PC-3 (cell line): ENCODE measurements at regions not wholly inside any gene's neighbourhood (a gene's known extent, or its start where the extent isn't known, plus 50 kb on each side); places are given as distances from the start of the nearest gene placed in this dataset.

Source experiments
- ATAC-seq: fragments of 200-7000 bp; cut with Tn5 transposase; 2 replicates; pipeline ENCODE4 v1.9.1; 2020; ENCODE audit warnings: mild to moderate bottlenecking, moderate library complexity
- BruUV-seq: library from RNA; stranded (reverse); fragments of 400-500 nt; replicated peaks from 2 replicates; lab custom pipeline; 2021; lab: Mats Ljungman, UMichigan
- CTCF ChIA-PET: fragments of 300-600 bp; sonication (Branson Sonifier 250); formaldehyde crosslinking; loops from one replicate; lab custom pipeline; 2022; ENCODE audit warnings: antibody characterized with exemption; lab: Charles Lee
- POLR2A ChIA-PET: fragments of 300-600 bp; sonication (Branson Sonifier 250); formaldehyde crosslinking; loops from one replicate; lab custom pipeline; 2022; ENCODE audit warnings: antibody characterized with exemption; ENCODE audit not compliant: unreplicated experiment; lab: Charles Lee
- DNase-seq: peaks from one replicate; pipeline ENCODE4 v3.0.0-alpha.2; 2015
- H2AFZ ChIP-seq: fragments of 300-600 bp; sonication (generic); 2 replicates; pipeline ENCODE4 v1.6.0; 2016; ENCODE audit warnings: antibody characterized with exemption, low read length
- H3F3A ChIP-seq: fragments of 300-600 bp; sonication (generic); one replicate; pipeline ENCODE4 v1.6.0; 2017; ENCODE audit warnings: antibody characterized with exemption, low read length, control low read depth, mild to moderate bottlenecking; ENCODE audit not compliant: unreplicated experiment
- H3K27ac ChIP-seq: fragments of 300-600 bp; sonication (generic); 2 replicates; pipeline ENCODE4 v1.5.1; 2016; ENCODE audit warnings: mild to moderate bottlenecking, low read length
- H3K27me3 ChIP-seq: fragments of 300-600 bp; sonication (generic); 2 replicates; pipeline ENCODE4 v1.6.1; 2016; ENCODE audit warnings: low read length, mixed read lengths
- H3K36me3 ChIP-seq: fragments of 300-600 bp; sonication (generic); 2 replicates; pipeline ENCODE4 v1.6.1; 2016; ENCODE audit warnings: low read depth, mixed run types, low read length, mixed read lengths
- H3K4me1 ChIP-seq: fragments of 300-600 bp; sonication (generic); 2 replicates; pipeline ENCODE4 v1.5.1; 2016; ENCODE audit warnings: low read length; ENCODE audit not compliant: insufficient read depth
- H3K4me2 ChIP-seq: fragments of 300-600 bp; sonication (generic); 2 replicates; pipeline ENCODE4 v1.6.0; 2016; ENCODE audit warnings: low read length
- H3K4me3 ChIP-seq: fragments of 300-600 bp; sonication (generic); 2 replicates; pipeline ENCODE4 v1.5.1; 2016; ENCODE audit warnings: mild to moderate bottlenecking, low read length, mixed read lengths
- H3K79me2 ChIP-seq: fragments of 300-600 bp; sonication (generic); 2 replicates; pipeline ENCODE4 v1.6.1; 2017; ENCODE audit warnings: low read length, mixed read lengths
- H3K9ac ChIP-seq: fragments of 300-600 bp; sonication (generic); 2 replicates; pipeline ENCODE4 v1.6.0; 2016; ENCODE audit warnings: mild to moderate bottlenecking, low read length
- H3K9me2 ChIP-seq: fragments of 300-600 bp; sonication (generic); replicated peaks from 2 replicates; pipeline ENCODE4 v1.6.1; 2016; ENCODE audit warnings: mixed run types, low read length, mixed read lengths
- H3K9me3 ChIP-seq: fragments of 300-600 bp; sonication (generic); 2 replicates; pipeline ENCODE4 v1.6.1; 2016; ENCODE audit warnings: low read length, mixed read lengths
- H4K20me1 ChIP-seq: fragments of 300-600 bp; sonication (generic); 2 replicates; pipeline ENCODE4 v1.6.1; 2016; ENCODE audit warnings: low read length, mixed read lengths
- EZH2 ChIP-seq: fragments of 300-600 bp; sonication (generic); IDR thresholded peaks from one replicate; pipeline ENCODE4 v1.6.1; 2017; ENCODE audit warnings: antibody characterized with exemption, mild to moderate bottlenecking, low read length; ENCODE audit not compliant: unreplicated experiment
- EZH2phosphoT487 ChIP-seq: fragments of 300-600 bp; sonication (generic); IDR thresholded peaks from 2 replicates; pipeline ENCODE4 v1.6.1; 2018; ENCODE audit warnings: mild to moderate bottlenecking, antibody characterized with exemption, low read length, borderline replicate concordance
- intact Hi-C: fragments of 100-400 bp; cut with micrococcal nuclease; formaldehyde crosslinking; loops from 2 replicates; pipeline ENCODE4 v1.9.0; 2023
- TF ChIP-seq, protein P1 (sequence below): fragments of 300-600 bp; sonication (generic); conservative IDR thresholded peaks from 2 replicates; pipeline ENCODE4 v1.5.1; 2017; ENCODE audit warnings: antibody characterized with exemption, low read depth, mild to moderate bottlenecking, low read length

DNA sequence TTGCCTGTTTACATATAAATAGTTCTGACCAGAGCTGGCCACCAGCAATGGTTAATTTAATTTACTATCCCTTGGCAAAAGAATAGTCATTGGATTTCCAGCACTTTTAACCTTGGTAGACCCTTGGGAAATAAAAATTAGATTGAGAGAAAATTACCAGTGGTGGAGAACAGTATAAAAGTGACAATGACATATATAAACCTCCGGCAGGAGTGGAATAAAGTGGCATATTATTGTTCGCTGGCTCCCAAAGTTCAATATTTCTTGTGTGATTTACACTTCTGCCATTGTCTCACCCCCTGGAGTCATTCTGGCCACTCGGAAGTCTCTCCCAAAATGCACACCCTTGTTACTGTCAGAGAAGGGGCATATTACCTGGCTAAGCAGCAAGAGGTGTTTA is 347.7 kb downstream of the NPIPA8 start:
- H3K4me2 ChIP-seq: no peak overlapping the region
- no TSS peak for BruUV-seq
- no peak overlapping the region for H3K4me3 ChIP-seq
- H3K27me3 ChIP-seq: no peaks in the 10 kb centered on the region
- ChIA-PET POLR2A (no interaction called here), CTCF (no interaction called here)
- DNase-seq (no peak), ATAC-seq (no peak)
- no peaks in the 10 kb centered on the region for H3K9me2 ChIP-seq
- H3K9me3 ChIP-seq: no peaks in the 10 kb centered on the region
- TF ChIP-seq, protein P1, sequence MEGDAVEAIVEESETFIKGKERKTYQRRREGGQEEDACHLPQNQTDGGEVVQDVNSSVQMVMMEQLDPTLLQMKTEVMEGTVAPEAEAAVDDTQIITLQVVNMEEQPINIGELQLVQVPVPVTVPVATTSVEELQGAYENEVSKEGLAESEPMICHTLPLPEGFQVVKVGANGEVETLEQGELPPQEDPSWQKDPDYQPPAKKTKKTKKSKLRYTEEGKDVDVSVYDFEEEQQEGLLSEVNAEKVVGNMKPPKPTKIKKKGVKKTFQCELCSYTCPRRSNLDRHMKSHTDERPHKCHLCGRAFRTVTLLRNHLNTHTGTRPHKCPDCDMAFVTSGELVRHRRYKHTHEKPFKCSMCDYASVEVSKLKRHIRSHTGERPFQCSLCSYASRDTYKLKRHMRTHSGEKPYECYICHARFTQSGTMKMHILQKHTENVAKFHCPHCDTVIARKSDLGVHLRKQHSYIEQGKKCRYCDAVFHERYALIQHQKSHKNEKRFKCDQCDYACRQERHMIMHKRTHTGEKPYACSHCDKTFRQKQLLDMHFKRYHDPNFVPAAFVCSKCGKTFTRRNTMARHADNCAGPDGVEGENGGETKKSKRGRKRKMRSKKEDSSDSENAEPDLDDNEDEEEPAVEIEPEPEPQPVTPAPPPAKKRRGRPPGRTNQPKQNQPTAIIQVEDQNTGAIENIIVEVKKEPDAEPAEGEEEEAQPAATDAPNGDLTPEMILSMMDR: no peak
- no peak for TF ChIP-seq EZH2
- no peak for TF ChIP-seq EZH2phosphoT487
- no peaks in the 10 kb centered on the region for H4K20me1 ChIP-seq
- no peaks in the 10 kb centered on the region for H3K36me3 ChIP-seq
- no peaks in the 10 kb centered on the region for H3F3A ChIP-seq
- intact Hi-C loops: no loop called here
- H3K79me2 ChIP-seq: no peaks in the 10 kb centered on the region
- no peaks in the 10 kb centered on the region for H3K4me1 ChIP-seq
- no peak overlapping the region for H3K27ac ChIP-seq
- no peak overlapping the region for H3K9ac ChIP-seq
- H2AFZ ChIP-seq: no peak overlapping the region

DNA sequence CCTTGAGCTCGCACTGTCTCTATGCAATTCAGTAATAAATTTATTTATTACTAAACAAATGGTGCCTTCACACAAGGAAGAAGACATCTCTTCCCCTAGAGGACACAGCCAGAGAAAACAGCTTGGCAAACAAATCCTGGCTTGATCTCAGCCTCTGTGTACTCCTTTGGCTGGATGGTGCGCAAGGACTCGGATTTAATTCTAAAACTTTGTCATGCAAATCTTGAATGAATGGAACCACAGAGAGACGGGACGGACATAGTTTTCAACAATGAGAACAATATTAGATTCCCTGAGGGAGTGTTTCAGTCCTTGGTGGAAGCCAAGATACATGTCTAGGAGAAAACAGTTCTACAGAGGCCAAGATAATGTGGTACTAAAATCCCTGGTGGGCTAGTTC is 349.5 kb downstream of the NPIPA8 start:
- H2AFZ ChIP-seq: no peak overlapping the region
- H3K27me3 ChIP-seq: no peaks in the 10 kb centered on the region
- ATAC-seq (no peak), DNase-seq (no peak)
- H3K4me1 ChIP-seq: no peaks in the 10 kb centered on the region
- no peaks in the 10 kb centered on the region for H3K79me2 ChIP-seq
- POLR2A ChIA-PET: no interaction called here
- no peaks in the 10 kb centered on the region for H3F3A ChIP-seq
- no TSS peak for BruUV-seq
- no peaks in the 10 kb centered on the region for H3K9me3 ChIP-seq
- H3K4me2 ChIP-seq: no peak overlapping the region
- H4K20me1 ChIP-seq: no peaks in the 10 kb centered on the region
- no peak overlapping the region for H3K4me3 ChIP-seq
- intact Hi-C loops: no loop called here
- CTCF ChIA-PET: no interaction called here
- H3K36me3 ChIP-seq: no peaks in the 10 kb centered on the region
- H3K9me2 ChIP-seq: no peaks in the 10 kb centered on the region
- no peak for TF ChIP-seq EZH2
- TF ChIP-seq EZH2phosphoT487: no peak
- TF ChIP-seq, protein P1: no peak
- H3K27ac ChIP-seq: no peak overlapping the region
- no peak overlapping the region for H3K9ac ChIP-seq

DNA sequence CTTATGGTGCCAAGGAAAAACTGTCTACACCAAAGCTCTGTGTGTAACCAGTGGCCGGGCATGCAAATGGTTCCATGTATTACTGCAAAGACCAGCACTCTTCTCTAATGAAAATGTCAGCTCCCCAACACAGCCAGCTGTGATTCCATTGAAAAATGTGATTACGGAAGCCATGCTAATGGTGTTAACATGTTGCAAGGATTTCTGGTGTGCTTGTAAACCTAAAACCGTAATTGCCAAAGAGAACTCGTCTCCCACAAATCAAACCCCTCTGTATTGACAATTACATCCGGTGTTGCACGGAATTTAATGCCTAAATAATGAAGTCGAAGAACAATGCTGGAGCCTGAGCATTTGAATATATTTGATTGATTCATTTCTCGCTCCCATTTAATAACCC is 351.7 kb downstream of the NPIPA8 start:
- Histone ChIP-seq H3K9me2 (no peaks in the 10 kb centered on the region), H3K4me3 (no peak overlapping the region), H4K20me1 (no peaks in the 10 kb centered on the region), H3K27ac (no peak overlapping the region), H3K4me2 (no peak overlapping the region), H3F3A (no peaks in the 10 kb centered on the region), H3K4me1 (no peaks in the 10 kb centered on the region), H3K79me2 (no peaks in the 10 kb centered on the region), H2AFZ (no peak overlapping the region), H3K36me3 (no peaks in the 10 kb centered on the region), H3K9me3 (no peaks in the 10 kb centered on the region), H3K9ac (no peak overlapping the region), H3K27me3 (no peaks in the 10 kb centered on the region)
- no TSS peak for BruUV-seq
- POLR2A ChIA-PET: no interaction called here
- intact Hi-C loops: no loop called here
- TF ChIP-seq EZH2phosphoT487 (no peak), EZH2 (no peak)
- TF ChIP-seq, protein P1: no peak
- no peak for ATAC-seq
- no peak for DNase-seq
- CTCF ChIA-PET: no interaction called here
